Nephron progenitor cell (in vitro differentiated cells): ENCODE measurements at regions not wholly inside any gene's neighbourhood (a gene's known extent, or its start where the extent isn't known, plus 50 kb on each side); places are given as distances from the start of the nearest gene placed in this dataset.
"Not testable (repeated sequence)": the region's sequence is repeated elsewhere in the genome, so short reads cannot be mapped to it uniquely, and the experiment has no call there.

Experiments used
- DNase-seq: peaks from one replicate; pipeline ENCODE4 v3.0.0; 2021
- H3K27ac Mint-ChIP-seq: 2 replicates; pipeline ENCODE4 v1.8.0; 2021; ENCODE audit warnings: mild to moderate bottlenecking, moderate library complexity, mixed read lengths
- H3K27me3 Mint-ChIP-seq: 2 replicates; pipeline ENCODE4 v1.8.0; 2021; ENCODE audit warnings: mild to moderate bottlenecking, low read depth, mixed read lengths; ENCODE audit not compliant: poor library complexity
- H3K36me3 Mint-ChIP-seq: 2 replicates; pipeline ENCODE4 v1.8.0; 2021; ENCODE audit warnings: low read depth, mixed read lengths
- H3K4me1 Mint-ChIP-seq: 2 replicates; pipeline ENCODE4 v1.8.0; 2021; ENCODE audit warnings: mixed read lengths
- H3K4me3 Mint-ChIP-seq: 2 replicates; pipeline ENCODE4 v1.8.0; 2021; ENCODE audit warnings: mild to moderate bottlenecking, moderate library complexity, mixed read lengths
- H3K9me3 Mint-ChIP-seq: 2 replicates; pipeline ENCODE4 v1.8.0; 2021; ENCODE audit warnings: mild to moderate bottlenecking, moderate library complexity, mixed read lengths
- TF ChIP-seq, protein P1 (sequence below): fragments of 200-600 bp; sonication (generic); IDR thresholded peaks from 2 replicates; pipeline ENCODE4 v1.5.0; 2021; ENCODE audit warnings: antibody characterized with exemption

DNA sequence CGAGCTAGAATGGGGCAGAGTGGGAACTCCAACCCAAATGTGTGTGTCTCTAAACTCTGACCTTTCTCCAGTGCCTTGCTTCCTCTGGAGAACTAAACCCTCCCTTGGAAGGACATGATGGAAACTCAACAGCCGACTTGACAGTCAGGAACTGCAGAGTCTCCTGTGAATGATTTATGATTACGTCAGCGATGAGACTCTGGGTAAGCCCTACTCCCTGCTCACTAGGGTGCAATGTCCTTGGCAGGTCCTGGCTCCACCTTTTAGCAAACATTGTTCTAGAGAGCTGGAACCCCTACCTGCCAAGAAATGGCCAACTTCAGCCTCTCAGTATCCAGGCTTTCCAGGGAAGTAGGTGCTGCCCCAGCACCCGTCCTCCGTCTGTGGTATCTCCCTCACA is 96.1 kb upstream of the CD82 start:
- H3K4me3 Mint-ChIP-seq: no peak overlapping the region
- peaks cover 20% of the 10 kb centered on the region for H3K9me3 Mint-ChIP-seq
- H3K27ac Mint-ChIP-seq: no peak overlapping the region
- H3K4me1 Mint-ChIP-seq: peaks cover 33% of the 10 kb centered on the region
- H3K27me3 Mint-ChIP-seq: peaks cover 4% of the 10 kb centered on the region
- DNase-seq: no peak
- TF ChIP-seq, protein P1, sequence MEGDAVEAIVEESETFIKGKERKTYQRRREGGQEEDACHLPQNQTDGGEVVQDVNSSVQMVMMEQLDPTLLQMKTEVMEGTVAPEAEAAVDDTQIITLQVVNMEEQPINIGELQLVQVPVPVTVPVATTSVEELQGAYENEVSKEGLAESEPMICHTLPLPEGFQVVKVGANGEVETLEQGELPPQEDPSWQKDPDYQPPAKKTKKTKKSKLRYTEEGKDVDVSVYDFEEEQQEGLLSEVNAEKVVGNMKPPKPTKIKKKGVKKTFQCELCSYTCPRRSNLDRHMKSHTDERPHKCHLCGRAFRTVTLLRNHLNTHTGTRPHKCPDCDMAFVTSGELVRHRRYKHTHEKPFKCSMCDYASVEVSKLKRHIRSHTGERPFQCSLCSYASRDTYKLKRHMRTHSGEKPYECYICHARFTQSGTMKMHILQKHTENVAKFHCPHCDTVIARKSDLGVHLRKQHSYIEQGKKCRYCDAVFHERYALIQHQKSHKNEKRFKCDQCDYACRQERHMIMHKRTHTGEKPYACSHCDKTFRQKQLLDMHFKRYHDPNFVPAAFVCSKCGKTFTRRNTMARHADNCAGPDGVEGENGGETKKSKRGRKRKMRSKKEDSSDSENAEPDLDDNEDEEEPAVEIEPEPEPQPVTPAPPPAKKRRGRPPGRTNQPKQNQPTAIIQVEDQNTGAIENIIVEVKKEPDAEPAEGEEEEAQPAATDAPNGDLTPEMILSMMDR: no peak
- H3K36me3 Mint-ChIP-seq: peaks cover 4% of the 10 kb centered on the region

- Mint-ChIP-seq H3K36me3 (no peaks in the 10 kb centered on the region), H3K4me3 (no peak overlapping the region), H3K9me3 (peaks cover 8% of the 10 kb centered on the region), H3K4me1 (peaks cover 33% of the 10 kb centered on the region), H3K27me3 (peaks cover 8% of the 10 kb centered on the region), H3K27ac (no peak overlapping the region)
- no peak for DNase-seq
- TF ChIP-seq, protein P1: no peak
Observed at GRCh38 chr11:44470854-44471253, 94.6 kb upstream of the CD82 start.

- TF ChIP-seq, protein P1: no peak
- Mint-ChIP-seq H3K27me3 (peaks cover 11% of the 10 kb centered on the region), H3K27ac (no peak overlapping the region), H3K9me3 (peaks cover 10% of the 10 kb centered on the region), H3K4me3 (no peak overlapping the region), H3K36me3 (no peaks in the 10 kb centered on the region), H3K4me1 (peaks cover 31% of the 10 kb centered on the region)
- DNase-seq: no peak
Observed at GRCh38 chr11:44471603-44472002, 93.9 kb upstream of the CD82 start.

DNA sequence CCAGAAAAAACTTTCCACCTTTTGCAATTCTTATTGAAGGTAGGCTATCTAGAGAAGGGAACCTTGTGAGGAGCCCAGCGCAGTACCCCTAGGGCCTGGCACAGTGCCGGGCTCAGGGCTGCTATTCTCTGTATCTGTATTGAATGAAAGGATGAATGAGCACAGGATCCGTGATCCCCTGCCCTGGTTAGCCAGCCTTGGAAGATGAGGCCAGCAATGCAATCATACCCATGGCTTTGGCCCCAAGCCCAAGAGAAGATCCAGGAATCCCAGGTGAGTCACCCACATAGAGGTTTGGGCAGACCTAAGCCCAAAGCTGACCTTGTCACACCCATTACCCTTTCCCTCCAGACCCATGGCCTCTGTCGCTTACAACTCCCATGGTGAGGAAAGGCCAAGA is 92.5 kb upstream of the CD82 start:
- H3K27ac Mint-ChIP-seq: no peak overlapping the region
- no peak for DNase-seq
- H3K4me1 Mint-ChIP-seq: peaks cover 24% of the 10 kb centered on the region
- H3K27me3 Mint-ChIP-seq: peaks cover 11% of the 10 kb centered on the region
- H3K4me3 Mint-ChIP-seq: no peak overlapping the region
- H3K9me3 Mint-ChIP-seq: peaks cover 20% of the 10 kb centered on the region
- no peaks in the 10 kb centered on the region for H3K36me3 Mint-ChIP-seq
- TF ChIP-seq, protein P1: no peak

GRCh38 chr11:44474702-44475101 is 90.8 kb upstream of the CD82 start:
- no peak overlapping the region for H3K4me3 Mint-ChIP-seq
- no peak overlapping the region for H3K27ac Mint-ChIP-seq
- no peaks in the 10 kb centered on the region for H3K36me3 Mint-ChIP-seq
- H3K27me3 Mint-ChIP-seq: peaks cover 15% of the 10 kb centered on the region
- DNase-seq: no peak
- peaks cover 32% of the 10 kb centered on the region for H3K9me3 Mint-ChIP-seq
- H3K4me1 Mint-ChIP-seq: peaks cover 16% of the 10 kb centered on the region
- TF ChIP-seq, protein P1: no peak

DNA sequence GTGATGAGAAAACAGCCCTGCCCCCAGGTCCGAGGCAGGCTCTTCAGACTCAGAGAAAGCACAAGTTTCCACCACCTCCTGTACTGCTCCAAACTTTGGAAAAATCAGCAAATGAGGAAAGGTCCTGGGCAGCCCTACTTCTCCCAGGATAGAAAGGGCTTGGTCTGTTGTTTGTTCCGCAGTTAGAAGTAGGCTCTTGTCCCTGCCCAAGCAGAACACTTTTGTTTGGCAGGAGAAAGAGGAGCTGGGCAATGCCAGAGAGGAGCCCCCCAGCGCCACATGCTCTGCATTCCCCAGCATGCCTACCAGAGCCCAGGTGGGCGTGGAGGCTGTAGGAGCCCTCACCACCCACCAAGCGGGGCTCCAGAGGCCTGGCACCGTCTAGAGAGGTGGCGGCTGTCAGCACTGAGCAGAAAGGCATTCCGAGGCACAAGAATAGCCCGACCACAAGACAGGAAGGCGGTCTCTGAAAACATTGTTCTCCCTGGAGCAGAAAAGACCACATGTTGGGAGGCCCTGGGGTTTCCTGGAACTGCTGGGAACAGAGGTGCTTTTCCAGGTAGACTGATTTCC is 90.3 kb upstream of the CD82 start:
- no peak overlapping the region for H3K4me3 Mint-ChIP-seq
- DNase-seq: no peak
- H3K27ac Mint-ChIP-seq: no peak overlapping the region
- peaks cover 32% of the 10 kb centered on the region for H3K9me3 Mint-ChIP-seq
- TF ChIP-seq, protein P1: no peak
- H3K27me3 Mint-ChIP-seq: peaks cover 17% of the 10 kb centered on the region
- H3K36me3 Mint-ChIP-seq: no peaks in the 10 kb centered on the region
- peaks cover 11% of the 10 kb centered on the region for H3K4me1 Mint-ChIP-seq

- H3K9me3 Mint-ChIP-seq: peaks cover 32% of the 10 kb centered on the region
- not testable (repeated sequence) for H3K4me3 Mint-ChIP-seq, H3K4me1 Mint-ChIP-seq, H3K36me3 Mint-ChIP-seq, H3K27ac Mint-ChIP-seq, DNase-seq
- H3K27me3 Mint-ChIP-seq: peaks cover 17% of the 10 kb centered on the region
Observed at GRCh38 chr11:44482338-44482737, 83.1 kb upstream of the CD82 start.
